ENCODE measurements at regions not wholly inside any gene's neighbourhood (a gene's known extent, or its start where the extent isn't known, plus 50 kb on each side); places are given as distances from the start of the nearest gene placed in this dataset.
"Not testable (repeated sequence)": the region's sequence is repeated elsewhere in the genome, so short reads cannot be mapped to it uniquely, and the experiment has no call there.

GRCh38 chr5:17966640-17967402 lies 332.6 kb downstream of the TAF11L14 start:
- Histone ChIP-seq H3K4me3 (no peak overlapping the region), H3K36me3 (ENCODE audit: control insufficient read depth in 4 of 4, insufficient read depth in 4 of 4, low read length in 4 of 4) (no peaks in the 10 kb centered on the region), H3K4me1 (ENCODE audit: control insufficient read depth in 5 of 5, insufficient read depth in 5 of 5, low read length in 5 of 5) (no peaks in the 10 kb centered on the region), H3K27me3 (ENCODE audit: control insufficient read depth in 3 of 3, insufficient read depth in 3 of 3, low read length in 2 of 3) (no peaks in the 10 kb centered on the region), H3K9ac (ENCODE audit: insufficient read depth in 1 of 2, low read length in 2 of 2) (no peak overlapping the region), H3K27ac (ENCODE audit: low read depth in 1 of 2, low read length in 1 of 2) (no peak overlapping the region), H3K9me3 (ENCODE audit: control insufficient read depth in 4 of 4, insufficient read depth in 3 of 4, low read length in 3 of 4) (peaks cover 0 to 3% (median 0%) of the 10 kb centered on the region in 4 donors)
- 89 to 93% methylated on average over 5 of the region's 5 CpGs for WGBS, 2 donors
- no peak for TF ChIP-seq CTCF (IDR thresholded peaks at IDR 0.05; ENCODE audit: control extremely low read depth, extremely low read depth)
- no peak for DNase-seq
- no peak for ATAC-seq (ENCODE audit: insufficient read depth, low FRiP score)

- DNase-seq, result no peak
- Histone ChIP-seq H3K9me3 (ENCODE audit: control insufficient read depth in 4 of 4, insufficient read depth in 3 of 4, low read length in 3 of 4) (no peaks in the 10 kb centered on the region), H3K36me3 (ENCODE audit: control insufficient read depth in 4 of 4, insufficient read depth in 4 of 4, low read length in 4 of 4) (no peaks in the 10 kb centered on the region), H3K27me3 (ENCODE audit: control insufficient read depth in 3 of 3, insufficient read depth in 3 of 3, low read length in 2 of 3) (no peaks in the 10 kb centered on the region), H3K9ac (ENCODE audit: insufficient read depth in 1 of 2, low read length in 2 of 2) (no peak overlapping the region), H3K4me1 (ENCODE audit: control insufficient read depth in 5 of 5, insufficient read depth in 5 of 5, low read length in 5 of 5) (no peaks in the 10 kb centered on the region), H3K4me3 (no peak overlapping the region), H3K27ac (ENCODE audit: low read depth in 1 of 2, low read length in 1 of 2) (no peak overlapping the region)
- ATAC-seq (ENCODE audit: insufficient read depth, low FRiP score), result no peak
- TF ChIP-seq CTCF (IDR thresholded peaks at IDR 0.05; ENCODE audit: control extremely low read depth, extremely low read depth), result no peak
- 95% methylated on average over 1 of the region's 1 CpG for WGBS, 2 donors
Observed at GRCh38 chr5:17976404-17976803, 342.1 kb downstream of the TAF11L14 start.

GRCh38 chr5:17978954-17979353 lies 344.7 kb downstream of the TAF11L14 start:
- Histone ChIP-seq H3K36me3 (ENCODE audit: control insufficient read depth in 4 of 4, insufficient read depth in 4 of 4, low read length in 4 of 4) (no peaks in the 10 kb centered on the region), H3K4me3 (no peak overlapping the region), H3K4me1 (ENCODE audit: control insufficient read depth in 5 of 5, insufficient read depth in 5 of 5, low read length in 5 of 5) (no peaks in the 10 kb centered on the region), H3K27me3 (ENCODE audit: control insufficient read depth in 3 of 3, insufficient read depth in 3 of 3, low read length in 2 of 3) (no peaks in the 10 kb centered on the region), H3K9ac (ENCODE audit: insufficient read depth in 1 of 2, low read length in 2 of 2) (no peak overlapping the region), H3K27ac (ENCODE audit: low read depth in 1 of 2, low read length in 1 of 2) (no peak overlapping the region), H3K9me3 (ENCODE audit: control insufficient read depth in 4 of 4, insufficient read depth in 3 of 4, low read length in 3 of 4) (no peaks in the 10 kb centered on the region)
- WGBS, 2 donors, result 88 to 89% methylated on average over 2 of the region's 2 CpGs
- ATAC-seq (ENCODE audit: insufficient read depth, low FRiP score), result no peak
- DNase-seq, result no peak
- TF ChIP-seq CTCF (IDR thresholded peaks at IDR 0.05; ENCODE audit: control extremely low read depth, extremely low read depth), result no peak

- ATAC-seq (ENCODE audit: insufficient read depth, low FRiP score); H3K9ac ChIP-seq (ENCODE audit: insufficient read depth in 1 of 2, low read length in 2 of 2); H3K4me3 ChIP-seq; H3K9me3 ChIP-seq (ENCODE audit: control insufficient read depth in 4 of 4, insufficient read depth in 3 of 4, low read length in 3 of 4); DNase-seq; H3K27ac ChIP-seq (ENCODE audit: low read depth in 1 of 2, low read length in 1 of 2); H3K27me3 ChIP-seq (ENCODE audit: control insufficient read depth in 3 of 3, insufficient read depth in 3 of 3, low read length in 2 of 3); H3K4me1 ChIP-seq (ENCODE audit: control insufficient read depth in 5 of 5, insufficient read depth in 5 of 5, low read length in 5 of 5); H3K36me3 ChIP-seq (ENCODE audit: control insufficient read depth in 4 of 4, insufficient read depth in 4 of 4, low read length in 4 of 4): not testable (repeated sequence)
- WGBS, 2 donors, result 90 to 93% methylated on average over 3 of the region's 3 CpGs
Observed at GRCh38 chr5:17982626-17983025, 348.4 kb downstream of the TAF11L14 start.
